ENCODE measurements at regions not wholly inside any gene's neighbourhood (a gene's known extent, or its start where the extent isn't known, plus 50 kb on each side); places are given as distances from the start of the nearest gene placed in this dataset.

- TF ChIP-seq, protein P1, sequence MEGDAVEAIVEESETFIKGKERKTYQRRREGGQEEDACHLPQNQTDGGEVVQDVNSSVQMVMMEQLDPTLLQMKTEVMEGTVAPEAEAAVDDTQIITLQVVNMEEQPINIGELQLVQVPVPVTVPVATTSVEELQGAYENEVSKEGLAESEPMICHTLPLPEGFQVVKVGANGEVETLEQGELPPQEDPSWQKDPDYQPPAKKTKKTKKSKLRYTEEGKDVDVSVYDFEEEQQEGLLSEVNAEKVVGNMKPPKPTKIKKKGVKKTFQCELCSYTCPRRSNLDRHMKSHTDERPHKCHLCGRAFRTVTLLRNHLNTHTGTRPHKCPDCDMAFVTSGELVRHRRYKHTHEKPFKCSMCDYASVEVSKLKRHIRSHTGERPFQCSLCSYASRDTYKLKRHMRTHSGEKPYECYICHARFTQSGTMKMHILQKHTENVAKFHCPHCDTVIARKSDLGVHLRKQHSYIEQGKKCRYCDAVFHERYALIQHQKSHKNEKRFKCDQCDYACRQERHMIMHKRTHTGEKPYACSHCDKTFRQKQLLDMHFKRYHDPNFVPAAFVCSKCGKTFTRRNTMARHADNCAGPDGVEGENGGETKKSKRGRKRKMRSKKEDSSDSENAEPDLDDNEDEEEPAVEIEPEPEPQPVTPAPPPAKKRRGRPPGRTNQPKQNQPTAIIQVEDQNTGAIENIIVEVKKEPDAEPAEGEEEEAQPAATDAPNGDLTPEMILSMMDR (IDR thresholded peaks at IDR 0.05) = no peak
- no peak for TF ChIP-seq POLR2A (IDR thresholded peaks at IDR 0.05)
These were observed 56.0 kb upstream of the GLI3 start for GRCh38 chr7:42292991-42293521.

Data from transverse colon (tissue), 3 donors.